ENCODE measurements at regions not wholly inside any gene's neighbourhood (a gene's known extent, or its start where the extent isn't known, plus 50 kb on each side); places are given as distances from the start of the nearest gene placed in this dataset.

DNA sequence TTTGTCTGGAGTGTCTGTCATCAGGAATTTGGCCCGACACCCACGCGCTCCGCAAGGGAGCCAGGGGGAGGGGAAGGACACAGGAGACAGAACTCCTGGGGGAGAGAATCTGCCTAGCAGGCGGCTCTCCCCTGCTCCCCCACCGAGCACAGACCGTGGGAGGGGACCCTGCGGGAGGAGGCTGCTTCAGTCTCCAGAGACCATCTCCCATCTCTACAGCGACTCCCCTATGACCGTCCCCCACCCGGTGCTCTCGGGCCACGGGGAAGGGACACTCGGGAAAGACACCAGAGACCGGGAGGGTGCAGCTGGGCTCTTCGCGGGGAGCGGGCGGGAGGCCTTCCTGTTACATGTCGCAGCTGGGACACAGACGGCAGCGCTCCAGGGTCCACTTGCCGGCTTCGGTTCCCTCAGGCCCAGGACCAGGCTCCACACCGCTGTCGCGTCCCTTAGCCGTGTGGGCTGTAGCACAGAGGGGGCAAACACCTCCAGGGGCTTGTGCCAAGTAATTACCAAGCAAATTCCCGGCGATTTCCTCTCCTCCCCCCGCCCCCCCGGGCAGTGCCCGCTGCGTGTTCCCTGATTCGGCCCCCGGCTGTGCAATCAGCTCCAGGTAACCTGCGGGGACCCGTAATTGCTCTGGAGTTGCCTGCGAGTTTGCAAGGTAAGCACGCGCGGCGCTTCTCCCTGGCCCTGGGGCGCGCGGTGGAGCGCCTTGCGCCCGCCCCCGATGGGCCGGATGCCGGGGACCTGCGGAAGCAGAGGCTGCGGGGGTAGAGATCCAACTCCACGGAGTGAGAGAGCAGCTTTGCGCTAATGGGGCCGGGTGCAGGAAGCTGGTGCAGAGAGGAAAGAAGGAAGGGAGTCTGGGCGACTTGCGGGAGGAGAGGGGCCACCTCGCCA, 155.1 kb upstream of the CADM1 start:
- no peak overlapping the region for H3K4me2 ChIP-seq (ENCODE audit: low read length)

DNA sequence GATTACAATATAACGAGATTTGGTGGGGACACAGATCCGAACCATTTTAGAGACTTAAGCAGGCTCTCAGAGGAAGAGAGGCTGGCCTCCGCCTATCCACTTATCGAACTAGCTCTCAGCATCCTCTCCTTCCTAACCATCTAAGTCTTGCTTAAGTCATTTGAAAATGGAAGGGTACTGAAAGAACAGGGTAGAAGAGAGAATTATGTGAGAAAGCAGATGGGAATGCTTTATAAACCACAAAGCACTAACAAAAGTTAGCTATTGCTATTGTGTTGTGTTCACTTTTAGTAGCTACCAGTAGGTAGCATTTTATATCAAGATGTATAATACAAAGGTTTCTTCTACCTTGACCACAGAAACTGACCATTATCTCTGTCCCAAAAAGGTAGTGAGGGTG, 153.4 kb upstream of the CADM1 start:
- Histone ChIP-seq H2AFZ (ENCODE audit: low read depth, low read length) (no peak overlapping the region), H3K36me3 (replicated peaks; ENCODE audit: low read depth, low read length) (no peaks in the 10 kb centered on the region), H3K4me3 (ENCODE audit: low read length) (no peak overlapping the region), H3K79me2 (ENCODE audit: low read length) (no peaks in the 10 kb centered on the region), H3K9ac (ENCODE audit: low read length) (no peak overlapping the region), H3K4me1 (ENCODE audit: low read length) (no peaks in the 10 kb centered on the region), H3K4me2 (ENCODE audit: low read length) (no peak overlapping the region), H3K27ac (ENCODE audit: low read length) (no peak overlapping the region), H3K27me3 (ENCODE audit: low read depth, low read length) (peaks cover 7% of the 10 kb centered on the region; the same call in 1 of the 2 replicates), H4K20me1 (ENCODE audit: insufficient read depth, low read length) (no peaks in the 10 kb centered on the region), H3K9me3 (ENCODE audit: insufficient read depth, low read length) (no peaks in the 10 kb centered on the region)
- TF ChIP-seq EZH2phosphoT487 (IDR thresholded peaks at IDR 0.05; ENCODE audit: low read depth): no peak
- TF ChIP-seq, protein P1, sequence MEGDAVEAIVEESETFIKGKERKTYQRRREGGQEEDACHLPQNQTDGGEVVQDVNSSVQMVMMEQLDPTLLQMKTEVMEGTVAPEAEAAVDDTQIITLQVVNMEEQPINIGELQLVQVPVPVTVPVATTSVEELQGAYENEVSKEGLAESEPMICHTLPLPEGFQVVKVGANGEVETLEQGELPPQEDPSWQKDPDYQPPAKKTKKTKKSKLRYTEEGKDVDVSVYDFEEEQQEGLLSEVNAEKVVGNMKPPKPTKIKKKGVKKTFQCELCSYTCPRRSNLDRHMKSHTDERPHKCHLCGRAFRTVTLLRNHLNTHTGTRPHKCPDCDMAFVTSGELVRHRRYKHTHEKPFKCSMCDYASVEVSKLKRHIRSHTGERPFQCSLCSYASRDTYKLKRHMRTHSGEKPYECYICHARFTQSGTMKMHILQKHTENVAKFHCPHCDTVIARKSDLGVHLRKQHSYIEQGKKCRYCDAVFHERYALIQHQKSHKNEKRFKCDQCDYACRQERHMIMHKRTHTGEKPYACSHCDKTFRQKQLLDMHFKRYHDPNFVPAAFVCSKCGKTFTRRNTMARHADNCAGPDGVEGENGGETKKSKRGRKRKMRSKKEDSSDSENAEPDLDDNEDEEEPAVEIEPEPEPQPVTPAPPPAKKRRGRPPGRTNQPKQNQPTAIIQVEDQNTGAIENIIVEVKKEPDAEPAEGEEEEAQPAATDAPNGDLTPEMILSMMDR (IDR thresholded peaks at IDR 0.05; ENCODE audit: low read depth, low read length): no peak

More for the DNA sequence above, 155.1 kb upstream of the CADM1 start:
- Histone ChIP-seq H3K9ac (ENCODE audit: low read length) (no peak overlapping the region), H3K36me3 (replicated peaks; ENCODE audit: low read depth, low read length) (no peaks in the 10 kb centered on the region), H3K79me2 (ENCODE audit: low read length) (no peaks in the 10 kb centered on the region), H3K9me3 (ENCODE audit: insufficient read depth, low read length) (no peaks in the 10 kb centered on the region), H2AFZ (ENCODE audit: low read depth, low read length) (no peak overlapping the region), H3K4me3 (ENCODE audit: low read length) (no peak overlapping the region), H3K4me1 (ENCODE audit: low read length) (no peaks in the 10 kb centered on the region), H3K27ac (ENCODE audit: low read length) (no peak overlapping the region), H3K27me3 (ENCODE audit: low read depth, low read length) (peaks cover 4% of the 10 kb centered on the region; the same call in 1 of the 2 replicates), H4K20me1 (ENCODE audit: insufficient read depth, low read length) (no peaks in the 10 kb centered on the region)
- TF ChIP-seq EZH2phosphoT487 (IDR thresholded peaks at IDR 0.05; ENCODE audit: low read depth): no peak
- TF ChIP-seq, protein P1 (IDR thresholded peaks at IDR 0.05; ENCODE audit: low read depth, low read length): no peak

DNA sequence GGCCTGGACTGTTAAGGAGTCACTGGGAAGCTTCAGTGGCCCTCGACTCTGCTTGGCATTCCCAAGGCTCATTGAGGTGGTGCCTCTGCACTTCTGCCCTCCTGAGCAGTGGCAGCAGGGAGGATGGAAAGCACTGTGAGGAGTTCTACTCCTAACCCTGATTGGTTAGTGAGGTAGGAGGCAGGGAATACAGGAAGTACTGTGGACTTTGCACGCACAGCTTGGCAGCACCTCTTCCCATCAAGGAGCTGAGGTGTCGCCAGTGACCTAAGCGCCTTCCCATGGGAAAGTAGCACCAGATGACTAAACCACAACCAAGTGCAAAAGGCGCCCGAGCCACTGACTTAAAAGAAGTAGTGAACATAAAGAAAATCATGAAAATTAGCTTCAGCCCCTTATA, 152.5 kb upstream of the CADM1 start:
- Histone ChIP-seq H3K4me1 (ENCODE audit: low read length) (no peaks in the 10 kb centered on the region), H3K9me3 (ENCODE audit: insufficient read depth, low read length) (no peaks in the 10 kb centered on the region), H3K36me3 (replicated peaks; ENCODE audit: low read depth, low read length) (no peaks in the 10 kb centered on the region), H3K27ac (ENCODE audit: low read length) (no peak overlapping the region), H3K9ac (ENCODE audit: low read length) (no peak overlapping the region), H2AFZ (ENCODE audit: low read depth, low read length) (no peak overlapping the region), H3K4me3 (ENCODE audit: low read length) (no peak overlapping the region), H4K20me1 (ENCODE audit: insufficient read depth, low read length) (no peaks in the 10 kb centered on the region), H3K27me3 (ENCODE audit: low read depth, low read length) (peaks cover 7% of the 10 kb centered on the region; the same call in 1 of the 2 replicates), H3K4me2 (ENCODE audit: low read length) (no peak overlapping the region), H3K79me2 (ENCODE audit: low read length) (no peaks in the 10 kb centered on the region)
- no peak for TF ChIP-seq EZH2phosphoT487 (IDR thresholded peaks at IDR 0.05; ENCODE audit: low read depth)
- TF ChIP-seq, protein P1 (IDR thresholded peaks at IDR 0.05; ENCODE audit: low read depth, low read length): no peak

DNA sequence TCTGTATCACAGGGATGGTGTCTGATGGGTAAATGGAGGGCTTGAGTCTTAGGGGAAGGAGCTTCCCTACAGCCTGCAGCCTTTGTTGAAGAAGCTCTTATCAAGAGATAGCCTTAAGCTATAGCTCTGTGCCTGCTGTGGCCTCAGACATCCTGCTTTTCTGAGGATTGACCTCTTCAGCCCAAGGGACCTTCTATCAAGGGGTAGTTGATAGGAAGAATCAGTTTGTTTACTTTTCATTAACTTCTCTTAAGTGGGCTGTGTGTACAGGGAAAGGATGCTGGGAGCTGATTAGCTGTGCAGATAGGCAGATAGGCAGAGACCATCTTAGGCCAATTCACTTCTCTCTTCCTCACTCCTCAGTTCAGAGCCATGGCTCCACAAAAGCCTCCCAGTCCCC, 151.8 kb upstream of the CADM1 start:
- H3K27me3 ChIP-seq (ENCODE audit: low read depth, low read length): peaks cover 7% of the 10 kb centered on the region; the same call in 1 of the 2 replicates
- no peaks in the 10 kb centered on the region for H3K9me3 ChIP-seq (ENCODE audit: insufficient read depth, low read length)
- H4K20me1 ChIP-seq (ENCODE audit: insufficient read depth, low read length): no peaks in the 10 kb centered on the region
- no peak overlapping the region for H2AFZ ChIP-seq (ENCODE audit: low read depth, low read length)
- no peak overlapping the region for H3K4me3 ChIP-seq (ENCODE audit: low read length)
- no peaks in the 10 kb centered on the region for H3K4me1 ChIP-seq (ENCODE audit: low read length)
- H3K36me3 ChIP-seq (replicated peaks; ENCODE audit: low read depth, low read length): no peaks in the 10 kb centered on the region
- H3K27ac ChIP-seq (ENCODE audit: low read length): no peak overlapping the region
- H3K79me2 ChIP-seq (ENCODE audit: low read length): no peaks in the 10 kb centered on the region
- H3K4me2 ChIP-seq (ENCODE audit: low read length): no peak overlapping the region
- no peak overlapping the region for H3K9ac ChIP-seq (ENCODE audit: low read length)
- TF ChIP-seq, protein P1 (IDR thresholded peaks at IDR 0.05; ENCODE audit: low read depth, low read length): no peak
- no peak for TF ChIP-seq EZH2phosphoT487 (IDR thresholded peaks at IDR 0.05; ENCODE audit: low read depth)

Measured in OCI-LY3 (cell line).